ENCODE measurements at regions not wholly inside any gene's neighbourhood (a gene's known extent, or its start where the extent isn't known, plus 50 kb on each side); places are given as distances from the start of the nearest gene placed in this dataset.

- DNase-seq (ENCODE audit: low spot score) = no peak
Measured at GRCh38 chr1:48054232-48054631, 57.0 kb upstream of the TRABD2B start.

- no peak for DNase-seq (ENCODE audit: low spot score)
Measured at GRCh38 chr1:48052923-48053291, 55.7 kb upstream of the TRABD2B start.

GRCh38 chr1:48051466-48052126 lies 54.4 kb upstream of the TRABD2B start:
- DNase-seq (ENCODE audit: low spot score) = no peak

- no peak for DNase-seq (ENCODE audit: low spot score)
Measured at GRCh38 chr1:48049823-48050535, 52.8 kb upstream of the TRABD2B start.

- DNase-seq (ENCODE audit: low spot score) = no peak
Measured at GRCh38 chr1:48048980-48049379, 51.8 kb upstream of the TRABD2B start.

- no peak for DNase-seq (ENCODE audit: low spot score)
Measured at GRCh38 chr1:48048064-48048463, 50.9 kb upstream of the TRABD2B start.

- no peak for DNase-seq (ENCODE audit: low spot score)
Measured at GRCh38 chr1:48047116-48047515, 49.9 kb upstream of the TRABD2B start.

All from pons (tissue), 1 donor.